OCI-LY3 (cell line): ENCODE measurements at regions not wholly inside any gene's neighbourhood (a gene's known extent, or its start where the extent isn't known, plus 50 kb on each side); places are given as distances from the start of the nearest gene placed in this dataset.
"Not testable (repeated sequence)": the region's sequence is repeated elsewhere in the genome, so short reads cannot be mapped to it uniquely, and the experiment has no call there.

Source experiments
- EZH2phosphoT487 ChIP-seq: fragments of 200-600 bp; shearing (Covaris generic); IDR thresholded peaks from 2 replicates; pipeline ENCODE4 v1.6.1; 2018; ENCODE audit warnings: antibody characterized with exemption, mixed run types, low read depth
- TF ChIP-seq, protein P1 (sequence below): fragments of 200-600, 300-600 bp; sonication (generic); IDR thresholded peaks from 2 replicates; pipeline ENCODE4 v1.5.1; 2014; ENCODE audit warnings: antibody characterized with exemption, low read length, low read depth

DNA sequence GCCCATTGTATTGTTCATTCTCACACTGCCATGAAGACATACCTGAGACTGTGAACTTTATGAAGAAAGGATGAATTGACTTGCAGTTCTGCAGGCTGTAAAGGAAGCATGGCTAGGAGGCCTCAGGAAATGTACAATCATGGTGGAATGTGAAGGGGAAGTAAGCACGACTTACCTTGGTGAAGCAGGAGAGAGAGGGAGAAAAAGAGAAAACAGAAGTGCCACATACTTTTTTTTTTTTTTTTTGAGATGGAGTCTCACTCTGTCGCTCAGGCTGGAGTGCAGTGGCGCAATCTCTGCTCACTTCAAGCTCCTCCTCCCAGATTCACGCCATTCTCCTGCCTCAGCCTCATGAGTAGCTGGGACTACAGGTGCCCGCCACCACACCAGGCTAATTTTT is 871.9 kb upstream of the B3GALT2 start:
- TF ChIP-seq, protein P1, sequence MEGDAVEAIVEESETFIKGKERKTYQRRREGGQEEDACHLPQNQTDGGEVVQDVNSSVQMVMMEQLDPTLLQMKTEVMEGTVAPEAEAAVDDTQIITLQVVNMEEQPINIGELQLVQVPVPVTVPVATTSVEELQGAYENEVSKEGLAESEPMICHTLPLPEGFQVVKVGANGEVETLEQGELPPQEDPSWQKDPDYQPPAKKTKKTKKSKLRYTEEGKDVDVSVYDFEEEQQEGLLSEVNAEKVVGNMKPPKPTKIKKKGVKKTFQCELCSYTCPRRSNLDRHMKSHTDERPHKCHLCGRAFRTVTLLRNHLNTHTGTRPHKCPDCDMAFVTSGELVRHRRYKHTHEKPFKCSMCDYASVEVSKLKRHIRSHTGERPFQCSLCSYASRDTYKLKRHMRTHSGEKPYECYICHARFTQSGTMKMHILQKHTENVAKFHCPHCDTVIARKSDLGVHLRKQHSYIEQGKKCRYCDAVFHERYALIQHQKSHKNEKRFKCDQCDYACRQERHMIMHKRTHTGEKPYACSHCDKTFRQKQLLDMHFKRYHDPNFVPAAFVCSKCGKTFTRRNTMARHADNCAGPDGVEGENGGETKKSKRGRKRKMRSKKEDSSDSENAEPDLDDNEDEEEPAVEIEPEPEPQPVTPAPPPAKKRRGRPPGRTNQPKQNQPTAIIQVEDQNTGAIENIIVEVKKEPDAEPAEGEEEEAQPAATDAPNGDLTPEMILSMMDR: not testable (repeated sequence)
- not testable (repeated sequence) for TF ChIP-seq EZH2phosphoT487
